SKM-1 treated with dmso at 0.1 percent for 144 hours (cell line): ENCODE measurements at regions not wholly inside any gene's neighbourhood (a gene's known extent, or its start where the extent isn't known, plus 50 kb on each side); places are given as distances from the start of the nearest gene placed in this dataset.
"Not testable (repeated sequence)": the region's sequence is repeated elsewhere in the genome, so short reads cannot be mapped to it uniquely, and the experiment has no call there.

Source experiments
- DNase-seq: peaks from one replicate; lab custom pipeline; 2025; ENCODE audit not compliant: unreplicated experiment; lab: John Stamatoyannopoulos, UW

DNA sequence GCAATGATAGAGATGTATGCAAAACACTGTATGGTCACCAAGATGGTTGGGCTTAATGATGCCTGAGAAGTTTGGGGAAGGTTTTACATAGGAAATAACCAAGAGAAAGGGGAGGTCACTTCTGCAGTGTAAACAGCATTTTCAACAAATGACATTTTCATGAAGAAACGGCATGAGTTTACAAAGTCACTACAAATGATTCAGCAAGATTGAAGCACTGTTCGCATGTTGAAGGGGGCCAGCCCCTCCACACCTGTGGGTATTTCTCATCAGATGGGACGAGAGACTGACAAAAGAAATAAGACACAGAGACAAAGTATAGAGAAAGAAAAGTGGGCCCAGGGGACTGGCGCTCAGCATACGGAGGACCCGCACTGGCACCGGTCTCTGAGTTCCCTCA is 234.1 kb upstream of the POGK start:
- no peak for DNase-seq

- no peak for DNase-seq
These were observed 226.4 kb upstream of the POGK start for GRCh38 chr1:166612886-166613285.

DNA sequence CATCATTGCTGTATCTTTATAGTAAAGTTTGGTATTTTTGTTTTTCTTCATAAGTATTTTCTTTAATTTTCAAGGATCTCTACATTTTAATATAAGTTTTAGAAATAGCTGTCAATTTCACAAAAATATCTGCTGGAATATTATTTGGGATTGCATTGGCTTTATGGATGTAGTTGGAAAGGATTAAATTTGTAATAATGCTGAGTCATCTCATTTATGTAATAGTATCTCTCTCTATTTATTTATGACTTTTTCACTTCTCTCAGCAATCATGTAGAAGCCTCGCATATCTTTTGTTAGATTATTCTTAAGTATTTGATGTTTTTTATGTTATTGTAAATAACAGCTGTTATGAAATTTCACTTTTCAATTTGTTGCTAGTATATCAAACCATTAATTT is 223.1 kb upstream of the POGK start:
- DNase-seq, result no peak

DNA sequence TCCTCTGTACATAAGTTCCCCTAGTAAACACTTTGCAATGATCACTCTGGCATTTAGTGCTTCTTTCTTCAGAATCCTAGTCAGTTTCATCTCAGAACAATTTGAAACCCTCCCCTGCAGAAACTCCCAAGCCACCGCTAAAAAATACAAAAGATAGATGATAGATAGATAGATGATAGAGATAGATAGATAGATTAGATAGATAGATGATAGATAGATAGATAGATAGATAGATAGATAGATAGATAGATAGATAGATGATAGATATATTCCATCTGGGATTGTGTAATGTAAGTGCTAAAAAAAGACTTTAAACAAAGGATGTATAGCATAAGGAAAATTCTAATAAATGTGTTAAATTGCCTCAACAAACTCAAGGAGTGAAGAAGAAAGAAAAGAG is 212.6 kb upstream of the POGK start:
- no peak for DNase-seq

DNA sequence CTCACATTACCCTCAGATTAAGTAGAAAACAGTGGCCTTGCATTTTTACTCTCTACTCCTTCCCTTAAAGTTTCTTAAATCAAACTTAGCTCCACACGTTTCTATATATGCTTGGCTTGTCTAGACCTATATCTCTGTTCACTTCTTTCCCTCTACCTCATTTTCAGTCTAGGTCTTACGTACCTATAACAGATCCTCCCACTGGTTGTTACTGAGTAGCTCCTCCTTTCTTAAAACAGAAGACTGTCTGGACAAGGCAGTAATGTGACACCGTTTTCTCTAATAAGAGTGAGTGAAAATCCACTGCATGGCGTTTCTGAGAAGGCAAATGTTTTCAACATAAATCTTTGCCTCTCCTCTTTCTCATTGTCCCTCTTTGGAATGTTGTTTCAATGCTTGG is 211.7 kb upstream of the POGK start:
- no peak for DNase-seq

- DNase-seq, result no peak
These were observed 211.0 kb upstream of the POGK start for GRCh38 chr1:166628259-166628658.

- DNase-seq, result no peak
These were observed 209.3 kb upstream of the POGK start for GRCh38 chr1:166629946-166630345.

GRCh38 chr1:166630369-166630768 is 208.9 kb upstream of the POGK start:
- no peak for DNase-seq

- no peak for DNase-seq
These were observed 201.1 kb upstream of the POGK start for GRCh38 chr1:166638137-166638536.

DNA sequence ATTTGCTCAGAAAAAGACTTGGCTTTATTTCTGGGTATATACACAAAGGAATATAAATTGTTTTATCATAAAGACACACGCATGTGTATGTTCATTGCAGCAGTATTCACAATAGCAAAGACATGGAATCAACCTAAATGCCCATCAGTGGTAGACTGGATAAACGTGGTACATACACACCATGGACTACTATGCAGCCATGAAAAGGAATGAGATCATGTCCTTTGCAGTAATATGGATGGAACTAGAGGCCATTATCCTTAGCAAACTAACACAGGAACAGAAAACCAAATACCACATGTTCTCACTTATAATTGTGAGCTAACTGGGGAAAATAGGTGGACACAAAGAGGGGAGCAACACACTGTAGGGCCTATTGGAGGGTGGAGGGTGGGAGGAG is 182.0 kb upstream of the POGK start:
- not testable (repeated sequence) for DNase-seq

DNA sequence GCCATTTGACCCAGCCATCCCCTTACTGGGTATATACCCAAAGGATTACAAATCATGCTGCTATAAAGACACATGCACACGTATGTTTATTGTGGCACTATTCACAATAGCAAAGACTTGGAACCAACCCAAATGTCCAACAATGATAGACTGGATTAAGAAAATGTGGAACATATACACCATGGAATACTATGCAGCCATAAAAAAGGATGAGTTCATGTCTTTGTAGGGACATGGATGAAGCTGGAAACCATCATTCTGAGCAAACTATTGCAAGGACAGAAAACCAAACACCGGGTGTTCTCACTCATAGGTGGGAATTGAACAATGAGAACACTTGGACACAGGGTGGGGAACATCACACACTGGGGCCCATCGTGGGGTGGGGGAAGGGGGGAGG is 172.5 kb upstream of the POGK start:
- not testable (repeated sequence) for DNase-seq

- not testable (repeated sequence) for DNase-seq
These were observed 171.7 kb upstream of the POGK start for GRCh38 chr1:166667600-166667999.

- no peak for DNase-seq
These were observed 167.6 kb upstream of the POGK start for GRCh38 chr1:166671627-166672026.

GRCh38 chr1:166673722-166674121 is 165.6 kb upstream of the POGK start:
- DNase-seq, result no peak

- no peak for DNase-seq
These were observed 164.1 kb upstream of the POGK start for GRCh38 chr1:166675213-166675612.

GRCh38 chr1:166676981-166677380 is 162.3 kb upstream of the POGK start:
- no peak for DNase-seq

DNA sequence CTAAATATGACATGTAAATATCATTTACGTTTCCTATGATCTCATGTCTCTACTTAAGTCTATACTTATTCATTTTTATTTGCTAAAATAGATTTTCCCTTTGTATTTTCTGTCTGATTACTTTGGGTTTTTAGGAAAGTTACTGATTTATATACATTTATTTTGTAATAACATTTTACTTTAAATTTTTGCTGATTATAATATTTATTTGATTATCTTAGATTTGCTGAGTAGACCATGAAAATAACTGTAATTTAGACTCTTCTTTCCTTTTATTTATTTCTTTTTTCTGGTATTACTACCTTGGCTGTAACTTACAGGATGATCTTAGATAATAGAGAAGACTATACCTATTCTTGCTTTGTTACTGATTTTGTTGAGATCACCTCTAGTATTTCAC is 159.9 kb upstream of the POGK start:
- no peak for DNase-seq

DNA sequence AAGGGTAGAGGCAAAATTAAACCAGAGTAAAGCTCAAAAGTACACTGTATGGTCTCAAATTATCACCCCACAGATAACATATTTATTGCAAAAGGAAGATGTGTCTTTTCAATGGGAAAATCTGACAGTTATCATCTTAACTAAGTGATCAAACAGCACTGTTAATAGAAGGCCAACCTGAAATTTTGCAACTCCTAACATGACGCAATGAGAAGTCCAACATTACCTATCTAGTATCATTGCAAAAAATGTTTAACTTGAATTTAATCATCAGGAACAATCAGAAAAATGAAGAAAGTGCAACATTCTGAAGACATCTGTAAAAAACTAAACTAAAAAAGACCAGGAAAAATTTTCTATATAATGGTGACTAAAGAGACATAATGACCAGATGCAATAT is 156.7 kb upstream of the POGK start:
- DNase-seq, result no peak

DNA sequence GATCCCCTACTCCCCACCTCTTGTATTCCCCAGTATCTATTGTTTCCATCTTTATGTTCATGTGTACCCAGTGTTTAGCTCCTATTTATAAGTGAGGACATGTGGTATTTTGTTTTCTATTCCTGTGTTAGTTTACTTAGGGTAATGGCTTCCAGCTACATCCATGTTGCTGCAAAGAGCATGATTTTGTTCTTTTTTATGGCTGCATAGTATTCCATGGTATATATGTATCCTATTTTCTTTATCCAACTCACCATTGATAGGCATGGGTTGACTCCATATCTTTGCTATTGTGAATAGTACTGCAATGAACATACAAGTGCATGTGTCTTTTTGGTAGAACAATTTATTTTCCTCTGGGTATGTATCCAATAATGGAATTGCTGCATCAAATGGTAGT is 154.6 kb upstream of the POGK start:
- not testable (repeated sequence) for DNase-seq

DNA sequence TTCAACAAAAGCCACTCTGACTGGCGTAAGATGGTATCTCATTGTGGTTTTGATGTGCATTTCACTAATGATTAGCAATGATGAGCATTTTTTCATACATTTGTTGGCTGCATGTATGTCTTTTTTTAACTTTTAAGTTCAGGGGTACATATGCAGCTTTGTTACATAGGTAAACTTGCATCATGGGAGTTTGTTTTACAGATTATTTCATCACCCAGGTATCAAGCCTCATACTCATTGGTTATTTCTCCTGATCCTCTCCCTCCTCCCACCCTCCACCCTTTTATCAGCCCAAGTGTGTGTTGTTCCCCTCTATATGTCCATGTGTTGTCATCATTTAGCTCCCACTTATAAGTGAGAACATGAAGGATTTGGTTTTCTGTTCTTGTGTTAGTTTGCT is 154.1 kb upstream of the POGK start:
- DNase-seq, result no peak

DNA sequence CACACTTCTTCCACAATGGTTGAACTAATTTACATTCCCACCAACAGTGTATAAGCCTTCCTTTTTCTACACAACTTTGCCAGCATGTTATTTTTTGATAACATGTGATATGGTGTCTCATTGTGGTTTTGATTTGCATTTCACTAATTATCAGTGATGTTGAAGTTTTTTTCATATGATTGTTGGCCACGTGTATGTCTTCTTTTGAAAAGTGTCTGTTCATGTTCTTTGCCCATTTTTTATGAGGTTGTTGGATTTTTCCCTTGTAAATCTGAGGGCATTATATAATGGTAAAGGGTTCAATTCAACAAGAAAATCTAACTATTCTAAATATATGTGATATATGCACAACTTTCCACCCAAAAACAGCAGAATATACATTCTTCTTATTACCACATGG is 153.4 kb upstream of the POGK start:
- not testable (repeated sequence) for DNase-seq

DNA sequence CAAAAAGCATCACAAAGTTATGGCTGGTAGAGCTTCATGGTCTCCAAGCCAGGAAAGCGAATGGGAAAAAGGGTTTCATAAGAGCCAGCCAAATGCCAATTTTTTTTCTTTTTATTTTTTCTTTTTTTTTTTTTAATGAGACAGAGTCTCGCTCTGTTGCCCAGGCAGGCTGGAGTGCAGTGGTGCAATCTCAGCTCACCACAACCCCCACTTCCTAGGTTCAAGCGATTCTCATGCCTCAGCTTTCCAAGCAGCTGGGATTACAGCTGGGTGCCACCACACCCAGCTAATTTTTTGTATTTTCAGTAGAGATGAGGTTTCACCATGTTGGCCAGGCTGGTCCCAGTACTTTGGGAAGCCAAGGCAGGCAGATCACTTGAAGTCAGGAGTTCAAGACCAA is 148.7 kb upstream of the POGK start:
- not testable (repeated sequence) for DNase-seq

DNA sequence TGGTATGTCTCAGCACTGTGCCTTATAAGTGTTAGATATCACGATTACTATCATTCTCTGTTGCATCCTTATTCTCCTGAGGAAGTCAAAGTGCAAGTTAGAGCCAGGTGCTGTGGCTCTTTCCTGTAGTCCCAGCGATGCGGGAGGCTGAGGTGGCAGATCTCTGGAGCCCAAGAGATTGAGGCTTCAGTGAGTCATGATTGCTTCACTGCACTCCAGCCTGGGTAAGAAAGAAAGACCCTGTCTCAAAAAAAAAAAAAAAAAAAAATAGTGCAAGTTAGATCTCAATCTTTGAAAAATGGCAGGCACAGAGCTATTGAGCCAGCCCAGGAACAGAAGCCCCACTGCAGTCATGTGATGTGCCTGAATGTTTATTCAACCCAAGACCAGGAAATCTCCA is 147.8 kb upstream of the POGK start:
- DNase-seq, result no peak

GRCh38 chr1:166692346-166692745 is 146.9 kb upstream of the POGK start:
- DNase-seq, result no peak
